H9 (cell line): ENCODE measurements at regions not wholly inside any gene's neighbourhood (a gene's known extent, or its start where the extent isn't known, plus 50 kb on each side); places are given as distances from the start of the nearest gene placed in this dataset.

Experiments used
- DNase-seq: peaks from one replicate; pipeline ENCODE4 v3.0.0-alpha.2; 2017
- H2AFZ ChIP-seq: one replicate; pipeline ENCODE4 v1.6.1; 2013; ENCODE audit warnings: mild to moderate bottlenecking, low read length, control low read depth, moderate library complexity
- H2AK5ac ChIP-seq: 2 replicates; pipeline ENCODE4 v1.6.1; 2013; ENCODE audit warnings: low read length, control low read depth, mixed read lengths; ENCODE audit not compliant: insufficient read length
- H2BK120ac ChIP-seq: one replicate; pipeline ENCODE4 v1.6.1; 2013; ENCODE audit warnings: low read depth, mild to moderate bottlenecking, low read length, control low read depth, inconsistent platforms; ENCODE audit not compliant: poor library complexity, severe bottlenecking
- H2BK12ac ChIP-seq: 2 replicates; pipeline ENCODE4 v1.6.1; 2013; ENCODE audit warnings: low read length, control low read depth, mixed read lengths, low read depth; ENCODE audit not compliant: insufficient read length
- H2BK15ac ChIP-seq: 2 replicates; pipeline ENCODE4 v1.6.1; 2013; ENCODE audit warnings: low read depth, low read length, control low read depth
- H2BK20ac ChIP-seq: one replicate; pipeline ENCODE4 v1.6.1; 2013; ENCODE audit warnings: low read depth, mild to moderate bottlenecking, low read length, control low read depth, inconsistent platforms; ENCODE audit not compliant: poor library complexity, severe bottlenecking
- H2BK5ac ChIP-seq: 2 replicates; pipeline ENCODE4 v1.6.1; 2013; ENCODE audit warnings: low read length, control low read depth, mixed read lengths; ENCODE audit not compliant: insufficient read length
- H3K14ac ChIP-seq: 2 replicates; pipeline ENCODE4 v1.6.1; 2013; ENCODE audit warnings: low read length, control low read depth; ENCODE audit not compliant: insufficient read depth
- H3K18ac ChIP-seq: 2 replicates; pipeline ENCODE4 v1.6.1; 2013; ENCODE audit warnings: low read depth, mild to moderate bottlenecking, mixed read lengths, low read length, control low read depth; ENCODE audit not compliant: insufficient read length
- H3K23ac ChIP-seq: 2 replicates; pipeline ENCODE4 v1.6.1; 2013; ENCODE audit warnings: low read length, control low read depth, mixed read lengths, low read depth; ENCODE audit not compliant: insufficient read length
- H3K23me2 ChIP-seq: 2 replicates; pipeline ENCODE4 v1.6.1; 2013; ENCODE audit warnings: low read depth, mild to moderate bottlenecking, mixed read lengths, low read length, control low read depth; ENCODE audit not compliant: insufficient read length, poor library complexity, severe bottlenecking
- H3K27ac ChIP-seq: 2 replicates; pipeline ENCODE4 v1.5.1; 2013; ENCODE audit warnings: low read length, control low read depth, mixed read lengths, low read depth; ENCODE audit not compliant: insufficient read length
- H3K27me3 ChIP-seq: 2 replicates; pipeline ENCODE4 v1.6.1; 2013; ENCODE audit warnings: low read length, control low read depth, inconsistent platforms; ENCODE audit not compliant: insufficient read depth
- H3K4ac ChIP-seq: 2 replicates; pipeline ENCODE4 v1.6.1; 2013; ENCODE audit warnings: low read depth, mild to moderate bottlenecking, control low read depth, inconsistent platforms, low read length, moderate library complexity
- H3K4me1 ChIP-seq: 2 replicates; pipeline ENCODE4 v1.6.1; 2013; ENCODE audit warnings: low read length, control low read depth, inconsistent platforms; ENCODE audit not compliant: insufficient read depth
- H3K4me2 ChIP-seq: 2 replicates; pipeline ENCODE4 v1.6.1; 2013; ENCODE audit warnings: low read length, control low read depth, mixed read lengths; ENCODE audit not compliant: insufficient read length, insufficient read depth
- H3K56ac ChIP-seq: 2 replicates; pipeline ENCODE4 v1.6.1; 2013; ENCODE audit warnings: low read depth, mild to moderate bottlenecking, mixed read lengths, low read length, control low read depth; ENCODE audit not compliant: insufficient read length
- H3K79me1 ChIP-seq: 2 replicates; pipeline ENCODE4 v1.6.1; 2013; ENCODE audit warnings: low read depth, mild to moderate bottlenecking, moderate library complexity, low read length, control low read depth, inconsistent platforms; ENCODE audit not compliant: insufficient read depth, poor library complexity, severe bottlenecking
- H3K79me2 ChIP-seq: 2 replicates; pipeline ENCODE4 v1.6.1; 2013; ENCODE audit warnings: low read length, control low read depth, inconsistent platforms; ENCODE audit not compliant: insufficient read depth
- H3K9ac ChIP-seq: 2 replicates; pipeline ENCODE4 v1.6.1; 2013; ENCODE audit warnings: low read length, control low read depth, mixed read lengths; ENCODE audit not compliant: insufficient read length; ENCODE audit errors: extremely low read depth
- H3K9me3 ChIP-seq: one replicate; pipeline ENCODE4 v1.6.1; 2013; ENCODE audit warnings: low read depth, low read length, inconsistent platforms; ENCODE audit not compliant: control insufficient read depth
- H3T11ph ChIP-seq: one replicate; pipeline ENCODE4 v1.6.1; 2013; ENCODE audit warnings: mild to moderate bottlenecking, low read length, control low read depth, inconsistent platforms
- H4K20me1 ChIP-seq: one replicate; pipeline ENCODE4 v1.6.1; 2013; ENCODE audit not compliant: control insufficient read depth, insufficient read length, insufficient read depth
- H4K5ac ChIP-seq: 2 replicates; pipeline ENCODE4 v1.6.1; 2013; ENCODE audit warnings: low read depth, mild to moderate bottlenecking, mixed read lengths, low read length, control low read depth; ENCODE audit not compliant: insufficient read length
- H4K8ac ChIP-seq: replicated peaks from 2 replicates; pipeline ENCODE4 v1.6.1; 2013; ENCODE audit warnings: low read length, control low read depth, mixed read lengths, low read depth; ENCODE audit not compliant: insufficient read length
- H4K91ac ChIP-seq: 2 replicates; pipeline ENCODE4 v1.6.1; 2013; ENCODE audit warnings: low read depth, mild to moderate bottlenecking, moderate library complexity, mixed read lengths, low read length, control low read depth; ENCODE audit not compliant: insufficient read length
- H3K27ac Mint-ChIP-seq, 3 experiments: 2 replicates in 2 of 3; 3 replicates in 1 of 3; pipeline ENCODE4 v1.8.0; 2020 to 2021; ENCODE audit warnings: mixed read lengths in 3 of 3, mild to moderate bottlenecking in 1 of 3, moderate library complexity in 1 of 3
- H3K27me3 Mint-ChIP-seq: 2 replicates; pipeline ENCODE4 v1.8.0; 2021; ENCODE audit warnings: low read depth, mild to moderate bottlenecking, moderate library complexity, mixed read lengths
- H3K36me3 Mint-ChIP-seq, 3 experiments: 2 replicates in 2 of 3; 3 replicates in 1 of 3; pipeline ENCODE4 v1.8.0; 2020 to 2021; ENCODE audit warnings: low read depth in 3 of 3, mixed read lengths in 3 of 3; ENCODE audit not compliant: insufficient read depth in 1 of 3
- H3K4me1 Mint-ChIP-seq, 2 experiments: 2 replicates each; pipeline ENCODE4 v1.8.0; 2020; ENCODE audit warnings: mixed read lengths in 2 of 2
- H3K4me3 Mint-ChIP-seq, 2 experiments: 2 replicates in 1 of 2; 3 replicates in 1 of 2; pipeline ENCODE4 v1.8.0; 2020 to 2021; ENCODE audit warnings: mild to moderate bottlenecking in 2 of 2, mixed read lengths in 2 of 2, moderate library complexity in 1 of 2
- H3K9me3 Mint-ChIP-seq, 2 experiments: 2 replicates in 1 of 2; 3 replicates in 1 of 2; pipeline ENCODE4 v1.8.0; 2020; ENCODE audit warnings: mild to moderate bottlenecking in 2 of 2, mixed read lengths in 2 of 2, moderate library complexity in 1 of 2
- WGBS: extraction: QIAGEN DNeasy Blood & Tissue Kit; methylation state at CpG from one replicate; pipeline ENCODE4 v1.1.7; 2013; ENCODE audit warnings: missing lambda C conversion rate, low lambda C conversion rate, mixed read lengths; ENCODE audit not compliant: insufficient read length; ENCODE audit errors: extremely low coverage; 5-methylcytosine and 5-hydroxymethylcytosine counted together
- TF ChIP-seq, protein P1 (sequence below): fragments of 200-600 bp; sonication (generic); conservative IDR thresholded peaks from 3 replicates; pipeline ENCODE4 v1.8.0; 2021; ENCODE audit warnings: antibody characterized with exemption, mild to moderate bottlenecking

DNA sequence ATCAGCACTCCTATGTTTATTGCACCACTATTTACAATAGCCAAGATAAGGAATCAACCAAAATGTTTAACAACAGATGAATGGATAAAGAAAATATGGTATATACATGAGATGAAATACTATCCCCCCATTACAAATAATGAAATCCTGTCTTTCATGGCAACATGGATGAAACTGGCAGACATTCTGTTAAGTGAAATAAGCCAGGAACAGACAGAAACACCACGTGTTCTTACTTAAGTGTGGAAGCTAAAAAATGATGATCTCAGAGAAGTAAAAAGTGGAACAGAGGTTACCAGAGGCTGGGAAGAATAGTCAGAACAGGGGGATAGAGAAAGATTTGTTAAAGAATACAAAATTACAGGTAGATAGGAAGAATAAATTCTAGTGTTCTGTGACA is 113.7 kb upstream of the MDM1 start:
- Histone ChIP-seq H3K9me3 (no peaks in the 10 kb centered on the region), H2BK12ac (no peak overlapping the region), H4K5ac (no peak overlapping the region), H3T11ph (no peak overlapping the region), H3K23me2 (no peaks in the 10 kb centered on the region), H3K14ac (no peak overlapping the region), H2BK5ac (no peak overlapping the region), H2BK20ac (no peak overlapping the region), H3K27me3 (no peaks in the 10 kb centered on the region), H3K79me2 (no peaks in the 10 kb centered on the region), H3K56ac (no peak overlapping the region), H2BK120ac (no peak overlapping the region), H4K20me1 (no peaks in the 10 kb centered on the region), H4K91ac (no peak overlapping the region), H2AK5ac (no peak overlapping the region), H2AFZ (no peak overlapping the region), H3K9ac (no peak overlapping the region), H3K18ac (no peak overlapping the region), H3K4ac (no peak overlapping the region), H2BK15ac (no peak overlapping the region), H3K27ac (no peak overlapping the region), H3K4me2 (no peak overlapping the region), H3K79me1 (no peaks in the 10 kb centered on the region), H3K23ac (no peak overlapping the region), H4K8ac (no peak overlapping the region), H3K4me1 (peaks cover 2% of the 10 kb centered on the region; the same call in 1 of the 2 replicates)
- Mint-ChIP-seq H3K27ac (peak overlapping the region; percentile 5 to 81 (median 24); a peak in 4 of 7 replicates), H3K36me3 (peaks cover 10 to 24% (median 16%) of the 10 kb centered on the region in 3 experiments), H3K9me3 (peaks cover 19 to 27% of the 10 kb centered on the region in 2 experiments), H3K4me1 (peaks cover 28 to 30% of the 10 kb centered on the region in 2 experiments), H3K27me3 (no peaks in the 10 kb centered on the region), H3K4me3 (no peak overlapping the region; a peak in 1 of 5 replicates)
- no CpG with 5 or more reads among the region's 1 CpG for WGBS
- TF ChIP-seq, protein P1, sequence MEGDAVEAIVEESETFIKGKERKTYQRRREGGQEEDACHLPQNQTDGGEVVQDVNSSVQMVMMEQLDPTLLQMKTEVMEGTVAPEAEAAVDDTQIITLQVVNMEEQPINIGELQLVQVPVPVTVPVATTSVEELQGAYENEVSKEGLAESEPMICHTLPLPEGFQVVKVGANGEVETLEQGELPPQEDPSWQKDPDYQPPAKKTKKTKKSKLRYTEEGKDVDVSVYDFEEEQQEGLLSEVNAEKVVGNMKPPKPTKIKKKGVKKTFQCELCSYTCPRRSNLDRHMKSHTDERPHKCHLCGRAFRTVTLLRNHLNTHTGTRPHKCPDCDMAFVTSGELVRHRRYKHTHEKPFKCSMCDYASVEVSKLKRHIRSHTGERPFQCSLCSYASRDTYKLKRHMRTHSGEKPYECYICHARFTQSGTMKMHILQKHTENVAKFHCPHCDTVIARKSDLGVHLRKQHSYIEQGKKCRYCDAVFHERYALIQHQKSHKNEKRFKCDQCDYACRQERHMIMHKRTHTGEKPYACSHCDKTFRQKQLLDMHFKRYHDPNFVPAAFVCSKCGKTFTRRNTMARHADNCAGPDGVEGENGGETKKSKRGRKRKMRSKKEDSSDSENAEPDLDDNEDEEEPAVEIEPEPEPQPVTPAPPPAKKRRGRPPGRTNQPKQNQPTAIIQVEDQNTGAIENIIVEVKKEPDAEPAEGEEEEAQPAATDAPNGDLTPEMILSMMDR: no peak
- DNase-seq: no peak
